ENCODE measurements at regions not wholly inside any gene's neighbourhood (a gene's known extent, or its start where the extent isn't known, plus 50 kb on each side); places are given as distances from the start of the nearest gene placed in this dataset.
"Not testable (repeated sequence)": the region's sequence is repeated elsewhere in the genome, so short reads cannot be mapped to it uniquely, and the experiment has no call there.

DNA sequence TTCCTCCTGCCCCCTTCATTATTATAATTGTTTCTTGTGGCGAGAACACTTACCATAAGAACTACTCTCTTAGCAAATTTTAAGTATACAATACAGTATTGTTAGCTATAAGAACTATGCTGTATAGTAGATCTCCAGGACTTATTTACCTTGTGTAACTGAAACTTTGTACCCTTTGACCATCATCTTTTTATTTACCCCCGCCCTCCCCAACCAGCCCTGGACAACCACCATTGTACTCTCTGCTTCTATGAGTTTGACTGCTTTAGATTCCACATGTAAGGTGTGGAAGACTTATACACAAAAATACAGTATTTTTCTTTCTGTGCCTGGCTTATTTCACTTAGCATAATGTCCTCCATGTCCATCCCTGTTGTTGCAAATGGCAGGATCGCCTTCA is 161.1 kb downstream of the PHF8 start:
- no peak for DNase-seq (ENCODE audit: low read depth in 1 of 2, low spot score in 1 of 2)

DNA sequence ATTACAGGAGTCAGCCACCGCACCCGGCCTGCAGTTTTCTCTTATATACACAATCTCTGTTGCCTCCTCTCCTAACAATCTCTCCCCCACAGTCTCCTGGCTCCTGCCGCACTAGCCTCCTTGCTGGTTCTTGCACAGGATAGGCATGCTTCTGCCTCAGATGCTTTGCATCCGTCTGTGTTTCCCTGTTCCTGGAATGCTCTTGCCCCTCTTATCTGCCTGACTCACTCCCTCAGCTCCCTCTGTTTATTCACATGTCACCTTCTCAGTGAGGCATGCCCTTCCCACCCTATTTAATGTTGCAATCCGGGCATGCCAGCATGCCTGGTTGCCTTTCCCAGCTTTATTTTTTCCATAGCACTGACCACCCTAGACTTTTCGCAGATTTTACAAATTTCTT is 161.9 kb downstream of the PHF8 start:
- DNase-seq (ENCODE audit: low read depth in 1 of 2, low spot score in 1 of 2) = no peak

DNA sequence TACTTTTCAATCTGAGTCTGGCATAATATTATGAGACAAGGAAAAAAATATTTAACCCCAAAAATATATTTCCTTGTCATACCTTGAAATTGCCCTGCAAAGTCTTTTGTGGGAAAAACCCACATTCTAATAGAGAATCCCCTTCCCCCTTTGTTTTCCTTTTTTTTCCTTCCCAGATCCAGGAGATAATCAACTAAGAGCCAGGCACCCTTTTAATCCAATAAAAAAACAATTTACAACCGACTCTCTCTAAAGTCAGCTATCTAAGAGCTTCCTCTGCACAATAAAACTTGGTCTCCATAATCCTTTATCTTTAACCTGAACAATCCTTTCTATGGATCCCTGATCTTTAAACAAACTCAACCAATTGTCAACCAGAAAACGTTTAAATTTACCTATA is 163.5 kb downstream of the PHF8 start:
- DNase-seq (ENCODE audit: low read depth in 1 of 2, low spot score in 1 of 2) = not testable (repeated sequence)

DNA sequence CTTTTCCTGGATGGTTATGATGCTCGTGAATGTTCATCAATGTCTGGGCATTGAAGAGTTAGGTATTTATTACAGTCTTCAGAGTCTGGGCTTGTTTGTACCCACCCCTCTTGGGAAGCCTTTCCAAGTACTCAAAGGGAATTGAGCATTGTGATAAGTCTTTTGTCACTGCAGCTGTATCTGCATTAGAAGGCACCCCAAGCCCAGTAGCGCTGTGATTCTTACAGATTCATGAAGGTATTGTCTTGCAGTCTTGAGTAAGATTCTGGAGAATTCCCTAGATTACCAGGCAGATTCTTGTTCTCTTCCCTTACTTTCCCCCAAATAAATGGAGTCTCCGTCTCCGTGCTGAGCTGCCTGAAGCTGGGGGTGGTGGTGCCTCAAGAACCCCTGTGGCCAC is 173.4 kb upstream of the HUWE1 start:
- no peak for DNase-seq (ENCODE audit: low read depth in 1 of 2, low spot score in 1 of 2)

DNA sequence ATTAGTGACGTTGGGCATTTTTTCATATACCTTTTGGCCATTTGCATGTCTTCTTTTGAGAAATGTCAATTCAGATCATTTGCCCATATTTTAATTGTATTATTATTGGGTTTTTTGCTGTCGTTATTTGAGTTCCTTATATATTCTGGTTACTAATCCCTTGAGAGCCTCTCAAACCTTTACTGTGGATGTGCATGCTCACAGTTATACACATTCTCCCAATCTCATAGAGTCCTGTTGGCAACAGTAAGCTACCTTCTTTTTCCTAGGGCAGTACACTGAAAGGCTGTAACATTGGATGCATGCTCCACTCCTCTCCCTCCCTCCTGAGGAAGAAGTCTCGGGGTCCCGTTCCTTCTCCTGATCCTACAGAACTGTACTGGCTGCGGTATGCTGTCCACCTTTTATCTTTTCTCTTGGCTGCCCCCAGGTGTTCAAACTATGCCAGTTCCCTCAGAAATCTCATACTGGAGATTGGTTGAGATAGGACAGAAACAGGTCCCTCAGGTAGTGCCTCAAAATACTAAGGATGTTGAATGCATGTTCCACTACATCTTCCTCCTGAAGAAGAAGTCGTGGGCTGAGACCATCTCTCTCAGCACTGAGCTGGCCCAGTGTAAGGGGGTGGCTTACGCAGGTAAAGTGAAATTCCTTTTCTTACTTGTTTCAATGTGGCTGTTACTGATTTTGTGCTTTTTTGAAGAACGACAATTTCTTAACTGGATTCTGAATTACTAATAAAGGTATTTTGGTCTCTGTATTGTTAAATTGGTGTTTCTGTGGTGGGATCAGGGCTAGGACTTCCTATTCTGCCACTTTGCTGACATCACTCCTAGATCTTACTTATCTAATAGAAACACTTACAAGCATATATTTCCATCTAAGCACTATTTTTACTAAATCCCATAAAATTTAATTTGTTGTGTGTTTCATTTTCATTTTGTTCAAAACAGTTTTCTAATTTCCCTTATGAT is 145.4 kb upstream of the HUWE1 start:
- peak; percentile 1 to 2 for DNase-seq (ENCODE audit: low read depth in 1 of 2, low spot score in 1 of 2)

DNA sequence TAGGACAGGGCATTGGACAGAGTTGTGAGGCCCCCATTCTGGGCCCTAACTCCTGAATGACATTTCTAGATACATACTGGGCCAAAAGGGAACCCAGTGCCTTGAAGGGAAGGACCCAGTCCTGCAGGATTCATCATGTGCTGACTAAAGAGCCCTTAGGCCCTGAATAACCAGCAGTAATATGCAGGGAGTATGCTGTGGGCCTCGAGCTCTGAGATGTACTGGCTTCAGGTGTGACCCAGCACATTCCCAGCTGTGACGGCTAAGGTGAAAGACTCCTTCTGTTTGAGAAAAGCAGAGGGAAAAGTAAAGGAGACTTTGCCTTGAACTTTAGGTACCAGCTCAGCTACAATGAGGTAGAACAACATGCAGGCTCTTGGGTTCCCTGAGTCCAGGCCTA is 138.2 kb upstream of the HUWE1 start:
- DNase-seq (ENCODE audit: low read depth in 1 of 2, low spot score in 1 of 2) = no peak

DNA sequence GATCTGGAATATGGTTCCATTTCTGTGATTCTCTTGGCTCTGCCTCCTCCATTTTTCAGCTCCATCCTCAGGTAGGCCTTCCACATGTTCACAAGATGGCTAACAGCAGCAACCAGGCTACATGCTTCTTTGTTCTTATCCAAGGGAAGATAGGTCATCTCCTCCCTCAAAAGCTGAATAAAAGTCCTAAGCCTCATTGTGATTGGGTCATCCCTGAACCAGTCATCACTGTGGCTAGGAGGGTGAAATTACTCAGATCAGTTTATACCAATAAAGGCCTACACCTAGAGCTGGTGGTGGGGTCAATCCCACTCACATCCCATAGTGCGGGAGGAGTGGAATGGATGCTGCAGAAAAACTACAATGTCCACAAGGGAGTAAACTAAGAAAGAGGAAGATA is 131.6 kb upstream of the HUWE1 start:
- DNase-seq (ENCODE audit: low read depth in 1 of 2, low spot score in 1 of 2) = not testable (repeated sequence)

DNA sequence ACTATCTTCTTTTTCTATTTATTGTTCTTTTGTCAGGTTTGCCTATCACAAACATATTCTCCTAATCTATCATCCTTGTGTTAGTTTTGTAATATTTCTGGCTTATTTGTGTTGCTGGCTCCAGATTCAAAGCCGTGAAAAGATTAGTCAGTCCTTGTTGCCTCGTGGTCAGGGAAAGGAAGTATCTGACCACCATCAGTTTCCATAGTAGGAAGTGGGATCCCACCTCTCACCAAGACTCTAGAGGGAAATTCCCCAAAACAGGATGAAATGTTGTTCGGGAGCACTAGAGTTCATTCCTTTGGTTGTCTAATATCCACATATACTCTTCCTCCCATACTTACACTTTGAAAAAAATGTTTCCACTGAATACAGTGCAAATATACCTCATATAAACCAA is 131.0 kb upstream of the HUWE1 start:
- no peak for DNase-seq (ENCODE audit: low read depth in 1 of 2, low spot score in 1 of 2)

DNA sequence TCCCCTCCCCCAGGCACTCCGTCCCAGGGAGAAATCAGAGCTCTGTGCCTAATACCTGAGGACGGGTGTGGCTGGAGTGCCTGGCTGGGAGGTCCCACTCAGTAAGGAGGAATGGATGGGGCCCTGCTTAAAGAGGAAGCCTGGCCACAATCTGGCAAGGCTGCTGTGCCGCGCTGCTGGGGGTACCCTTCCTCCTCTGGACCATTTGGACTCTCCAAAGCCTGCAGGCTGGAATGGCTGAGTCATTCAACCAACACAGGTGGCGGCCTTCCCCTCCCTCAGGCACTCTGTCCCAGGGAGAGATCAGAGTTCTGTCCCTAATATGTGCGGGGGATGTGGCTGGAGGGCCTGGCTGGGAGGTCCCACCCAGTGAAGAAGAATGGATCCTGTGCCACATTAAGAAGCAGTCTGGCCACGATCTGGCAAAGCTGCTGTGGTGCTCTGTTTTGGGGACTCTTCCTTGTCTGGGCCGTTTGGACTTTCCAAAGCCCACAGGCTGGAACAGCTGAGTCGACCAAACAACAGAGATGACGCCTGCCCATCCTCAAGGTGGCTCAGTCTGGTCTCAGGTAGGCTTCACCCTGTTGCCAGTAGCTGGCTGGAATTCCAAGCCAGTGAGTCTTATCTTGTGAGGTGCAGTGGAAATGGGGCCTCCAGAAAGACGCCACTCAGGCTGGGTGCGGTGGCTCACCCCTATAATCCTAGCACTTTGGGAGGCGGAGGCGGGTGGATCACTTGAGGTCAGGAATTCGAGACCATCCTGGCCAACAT is 127.3 kb upstream of the HUWE1 start:
- no peak for DNase-seq (ENCODE audit: low read depth in 1 of 2, low spot score in 1 of 2)

DNA sequence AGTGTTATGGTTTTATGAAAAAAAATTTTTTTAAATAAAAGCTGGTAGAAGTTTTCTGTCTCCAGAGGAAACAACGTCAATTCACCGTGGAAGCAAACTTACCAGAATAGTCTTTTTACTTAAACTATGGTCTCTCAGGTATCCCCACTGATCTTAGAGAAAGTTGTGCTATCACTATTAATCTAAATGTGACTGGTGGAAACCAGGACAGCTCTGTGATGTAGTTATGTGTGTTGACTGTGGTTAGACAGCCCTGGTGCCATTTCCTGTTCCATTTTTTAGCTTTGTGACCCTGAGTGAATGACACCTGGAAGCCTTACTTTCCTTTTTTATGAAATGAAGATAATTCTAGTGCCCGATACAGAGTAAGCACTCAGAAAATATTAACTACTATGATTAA is 111.8 kb upstream of the HUWE1 start:
- no peak for DNase-seq (ENCODE audit: low read depth in 1 of 2, low spot score in 1 of 2)

DNA sequence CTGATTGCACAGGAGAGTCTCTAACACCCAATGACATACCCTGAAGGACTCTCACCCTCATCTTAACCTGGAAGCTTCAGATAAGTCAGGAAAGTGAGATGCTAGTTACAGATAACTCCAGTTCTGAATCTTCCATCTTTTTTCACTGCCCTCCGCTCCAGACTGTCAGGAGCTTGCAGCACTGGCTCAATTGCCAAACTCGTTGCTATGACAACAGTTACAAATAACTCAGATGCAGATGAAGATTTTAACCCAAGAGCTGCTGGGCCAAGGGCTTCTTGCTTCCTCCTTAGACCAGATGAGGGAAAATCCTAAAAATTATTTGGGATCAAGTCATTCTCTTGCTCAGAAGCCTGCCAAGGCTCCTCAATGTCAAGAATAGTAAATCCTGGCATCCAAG is 109.1 kb upstream of the HUWE1 start:
- no peak for DNase-seq (ENCODE audit: low read depth in 1 of 2, low spot score in 1 of 2)

DNA sequence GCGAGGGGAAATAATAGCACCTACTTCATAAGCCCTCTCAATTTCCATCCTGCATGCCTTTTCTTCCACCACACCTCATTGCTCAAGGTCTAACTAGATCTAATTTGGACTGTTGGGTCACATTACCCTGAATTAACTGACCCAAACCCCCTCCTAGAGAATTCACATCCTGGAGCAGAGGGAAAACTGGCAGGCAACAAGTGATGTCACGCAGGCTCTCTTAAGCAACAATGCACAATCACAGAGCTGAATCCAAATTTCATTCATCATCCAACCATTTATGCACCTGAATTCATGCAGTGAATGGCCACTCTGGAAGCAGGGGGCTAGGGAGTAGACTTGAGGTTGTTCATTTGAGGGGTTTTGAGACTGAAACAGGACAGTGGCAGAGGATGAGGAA is 107.7 kb upstream of the HUWE1 start:
- no peak for DNase-seq (ENCODE audit: low read depth in 1 of 2, low spot score in 1 of 2)

DNA sequence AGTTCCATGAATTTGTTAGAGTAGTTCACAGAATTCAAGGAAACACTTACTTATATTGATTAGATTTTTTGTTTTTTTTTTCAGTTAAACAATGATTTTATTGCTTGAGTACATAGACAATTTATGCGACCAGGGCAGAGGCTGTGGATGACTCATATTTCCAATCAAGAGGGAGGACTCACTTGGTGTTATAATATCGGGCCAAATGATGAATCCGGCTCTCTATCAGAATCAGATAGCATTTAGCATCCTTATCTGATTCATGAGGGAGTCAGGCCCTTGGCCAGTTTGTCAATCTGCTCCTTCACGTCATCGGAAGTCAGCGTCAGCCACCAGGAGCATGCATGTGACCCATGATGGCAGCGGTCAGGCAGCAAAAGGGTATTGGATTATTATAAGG is 82.3 kb upstream of the HUWE1 start:
- DNase-seq (ENCODE audit: low read depth in 1 of 2, low spot score in 1 of 2) = no peak

DNA sequence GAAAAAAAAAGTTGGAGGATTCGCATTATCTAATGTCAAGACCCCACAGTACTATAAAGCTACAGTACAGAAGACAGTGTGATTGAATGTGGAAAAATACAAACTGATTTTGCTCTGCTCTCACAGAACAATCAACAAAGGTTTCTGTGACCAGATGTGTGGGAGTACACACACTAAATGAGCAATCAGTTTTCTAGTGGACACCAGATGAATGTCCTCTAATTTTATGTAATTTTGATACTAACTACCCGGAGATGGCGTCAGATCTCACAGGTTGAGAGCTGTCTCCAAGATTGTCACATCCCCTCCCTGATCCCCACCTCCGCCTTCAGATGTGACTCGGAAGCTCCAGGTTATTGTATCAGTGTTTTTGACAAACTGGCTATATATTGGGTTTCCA is 81.9 kb upstream of the HUWE1 start:
- DNase-seq (ENCODE audit: low read depth in 1 of 2, low spot score in 1 of 2) = no peak

DNA sequence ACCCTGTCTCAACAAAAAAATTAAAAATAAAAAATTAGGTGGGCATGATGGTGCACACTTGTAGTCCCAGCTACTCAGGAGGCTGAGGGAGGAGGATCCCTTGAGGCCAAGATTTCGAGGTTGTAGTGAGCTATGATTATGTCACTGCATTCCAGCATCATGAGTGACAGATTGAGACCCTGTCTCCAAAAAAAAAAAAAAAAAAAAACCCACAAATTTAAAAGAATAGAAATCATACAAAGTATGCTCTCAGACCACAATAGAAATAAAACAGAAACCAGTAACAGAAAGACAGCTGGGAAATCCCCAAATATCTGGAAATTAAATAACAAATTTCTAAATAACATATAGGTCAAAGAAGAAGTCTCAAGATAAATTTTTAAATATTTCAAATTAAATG is 81.0 kb upstream of the HUWE1 start:
- DNase-seq (ENCODE audit: low read depth in 1 of 2, low spot score in 1 of 2) = no peak

DNA sequence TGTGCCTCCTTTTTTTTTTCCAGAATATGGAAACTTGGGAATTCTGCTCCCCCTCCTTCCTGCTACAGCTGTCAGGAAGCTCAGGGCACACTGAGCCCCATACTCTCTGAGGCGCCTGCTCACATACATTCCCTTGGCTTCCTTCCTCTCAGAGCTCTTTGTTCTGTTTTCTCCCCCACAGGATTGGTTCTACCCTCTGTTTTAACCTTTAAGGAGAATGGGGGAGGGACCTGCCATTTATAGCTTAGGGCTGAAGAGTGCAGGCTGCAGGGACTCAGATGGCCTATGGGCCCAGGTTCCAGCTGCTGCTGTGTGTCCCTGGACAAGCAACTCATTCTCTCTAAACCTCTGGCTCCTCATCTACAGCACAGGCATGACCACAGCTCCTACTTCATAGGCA is 70.7 kb upstream of the HUWE1 start:
- DNase-seq (ENCODE audit: low read depth in 1 of 2, low spot score in 1 of 2) = not testable (repeated sequence)

DNA sequence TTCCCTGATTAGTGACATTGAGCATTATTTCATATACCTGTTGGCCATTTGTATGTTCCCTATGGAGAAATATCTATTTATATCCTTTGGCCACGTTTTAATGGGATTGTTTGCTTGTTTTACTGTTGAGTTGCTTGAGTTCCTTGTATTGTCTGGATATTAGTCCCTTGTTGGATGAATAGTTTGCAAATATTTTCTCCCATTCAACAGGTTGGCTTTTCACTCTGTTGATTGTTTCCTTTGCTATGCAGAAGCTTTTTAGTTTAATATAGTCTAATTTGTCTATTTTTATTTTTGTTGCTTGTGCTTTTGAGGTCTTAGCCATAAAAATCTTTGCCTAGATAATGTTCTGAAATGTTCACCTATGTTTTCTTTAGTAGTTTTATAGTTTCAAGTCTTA is 60.2 kb upstream of the HUWE1 start:
- DNase-seq (ENCODE audit: low read depth in 1 of 2, low spot score in 1 of 2) = no peak

DNA sequence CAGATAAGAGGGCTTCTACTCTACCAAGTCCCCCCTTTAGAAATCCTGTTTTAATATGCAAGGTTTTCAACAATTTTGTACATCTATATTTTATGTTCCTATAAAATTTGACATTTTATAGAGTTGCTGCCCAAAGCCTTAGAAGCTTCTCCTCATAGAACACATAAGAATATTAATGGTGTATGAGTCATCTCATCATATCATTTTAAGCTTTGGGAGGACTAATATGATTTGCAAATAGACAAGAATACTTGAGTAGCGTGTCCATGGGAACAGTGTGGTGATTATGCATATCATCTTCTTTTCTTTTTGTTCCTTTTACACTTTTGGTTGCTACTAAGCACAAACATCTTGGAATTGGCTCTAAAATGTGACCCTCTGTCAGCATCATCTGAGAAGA is 56.7 kb upstream of the HUWE1 start:
- DNase-seq (ENCODE audit: low read depth in 1 of 2, low spot score in 1 of 2) = no peak

DNA sequence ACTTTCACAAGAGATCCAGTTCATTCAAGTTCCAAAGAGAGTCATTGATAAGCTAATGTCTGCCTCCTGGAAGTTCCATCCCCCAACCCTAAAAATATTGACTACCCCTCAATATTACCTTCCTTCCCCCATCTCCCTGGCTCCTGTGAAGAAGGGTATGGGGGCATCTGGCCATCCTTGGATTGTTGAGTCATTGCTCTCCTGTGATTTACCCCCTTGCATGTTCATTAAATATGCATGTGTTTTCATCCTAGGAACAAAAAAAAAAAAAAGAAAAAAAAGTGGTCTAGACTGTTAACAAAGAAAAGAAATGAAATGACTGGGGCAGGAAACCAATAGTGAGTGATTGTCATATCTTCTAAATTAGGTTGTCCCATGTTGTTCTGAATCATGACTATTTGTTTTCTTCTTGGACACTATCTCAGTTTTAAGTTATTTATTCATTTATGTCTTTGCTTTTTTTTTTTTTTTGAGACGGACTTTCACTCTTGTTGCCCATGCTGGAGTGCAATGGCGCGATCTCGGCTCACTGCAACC is 51.9 kb upstream of the HUWE1 start:
- DNase-seq (ENCODE audit: low read depth in 1 of 2, low spot score in 1 of 2) = no peak

All from stimulated activated CD4-positive, alpha-beta T cell treated with anti-CD3 and anti-CD28 coated beads, Interleukin-15, amount 100 ng/mL, for 1 hour (primary cell).